HG03139 (cell line): ENCODE measurements at regions not wholly inside any gene's neighbourhood (a gene's known extent, or its start where the extent isn't known, plus 50 kb on each side); places are given as distances from the start of the nearest gene placed in this dataset.

Experiments used
- ATAC-seq: cut with Tn5 transposase; IDR thresholded peaks from one replicate; pipeline ENCODE4 v1.9.1; 2021; ENCODE audit not compliant: unreplicated experiment

DNA sequence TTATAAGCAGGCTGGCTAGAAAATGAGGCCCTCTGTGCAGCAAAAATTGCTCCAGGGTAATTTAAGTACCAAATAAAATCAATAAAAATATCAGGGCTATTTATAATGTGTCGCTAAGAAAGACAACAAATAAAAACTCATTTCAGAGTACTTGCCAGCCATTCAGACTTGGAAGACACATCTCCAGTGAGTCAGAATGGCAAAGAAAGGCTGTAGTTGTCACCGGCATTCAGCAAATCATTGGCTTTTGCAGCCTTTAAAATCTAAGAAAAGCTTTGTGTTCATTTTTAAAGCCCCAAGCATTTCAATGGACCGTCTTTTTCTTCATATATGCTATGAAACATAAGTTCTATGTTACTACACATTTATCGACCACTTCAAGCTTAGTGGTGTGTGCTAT, 141.1 kb upstream of the HNMT start:
- no peak for ATAC-seq

DNA sequence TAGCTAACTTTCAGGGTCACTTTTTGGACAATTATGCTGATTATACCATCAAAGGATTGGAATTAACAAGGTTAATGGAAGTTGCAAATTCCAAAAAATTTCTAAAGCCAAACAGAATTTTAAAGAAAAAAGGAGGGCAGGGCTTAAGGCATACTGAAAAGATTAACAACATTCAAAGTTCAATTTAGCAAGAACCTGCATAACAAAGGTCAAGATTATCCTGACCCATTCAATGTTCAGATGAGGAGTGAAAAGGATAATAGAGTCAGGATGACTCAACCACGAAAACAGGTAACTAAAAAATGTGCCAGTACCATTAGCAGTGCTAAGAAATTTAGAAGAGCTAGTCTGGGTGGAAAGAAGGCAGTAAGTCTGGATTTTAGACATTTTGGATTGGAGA, 139.8 kb upstream of the HNMT start:
- ATAC-seq = no peak

DNA sequence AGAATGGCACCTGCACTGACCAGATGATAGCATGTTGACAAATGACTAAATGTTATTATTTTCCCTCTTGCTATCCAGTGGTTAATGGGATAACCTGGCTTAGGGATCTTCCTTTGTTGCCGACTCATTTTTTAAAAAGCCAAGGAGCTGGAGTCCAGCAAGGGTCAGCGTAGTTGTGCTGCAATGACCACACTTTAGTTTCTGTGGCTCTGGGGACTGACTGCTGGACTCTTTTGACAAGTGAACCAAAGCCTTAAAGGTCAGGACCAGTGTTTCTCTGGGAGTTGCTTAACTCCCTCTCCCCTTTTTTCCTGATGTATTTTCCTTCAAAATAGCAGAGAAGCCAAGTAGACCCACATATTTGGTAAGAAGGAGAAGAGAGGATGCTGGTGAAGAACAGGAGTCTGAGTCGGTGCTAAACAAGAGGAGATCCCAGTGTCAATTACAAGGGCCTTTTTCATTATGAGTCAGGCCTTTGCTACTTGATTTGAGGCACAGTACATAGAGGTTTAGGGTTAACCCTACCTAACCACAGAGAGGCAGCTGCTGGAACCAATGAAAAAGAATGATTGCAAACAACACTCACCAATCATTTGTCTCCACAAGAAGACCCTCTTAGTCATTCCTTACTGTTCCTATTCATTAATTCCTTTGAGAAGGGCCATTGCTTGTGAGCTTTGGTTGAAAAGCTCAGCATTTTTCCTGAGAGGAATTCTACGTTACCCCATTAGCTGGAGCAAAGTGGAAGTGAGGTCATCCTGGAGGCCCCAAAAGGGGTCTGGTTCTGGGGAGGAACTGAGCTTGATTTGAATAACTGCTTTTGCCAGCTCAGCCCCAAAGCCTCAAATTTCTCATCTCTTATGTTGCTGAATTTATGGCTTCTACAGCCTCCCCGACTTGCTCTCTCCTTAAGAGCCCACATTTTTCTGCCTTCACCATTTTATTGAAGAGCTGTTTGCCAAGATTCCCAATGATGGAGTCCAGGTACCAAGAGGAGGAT, 137.6 kb upstream of the HNMT start:
- ATAC-seq = peak; percentile 97

DNA sequence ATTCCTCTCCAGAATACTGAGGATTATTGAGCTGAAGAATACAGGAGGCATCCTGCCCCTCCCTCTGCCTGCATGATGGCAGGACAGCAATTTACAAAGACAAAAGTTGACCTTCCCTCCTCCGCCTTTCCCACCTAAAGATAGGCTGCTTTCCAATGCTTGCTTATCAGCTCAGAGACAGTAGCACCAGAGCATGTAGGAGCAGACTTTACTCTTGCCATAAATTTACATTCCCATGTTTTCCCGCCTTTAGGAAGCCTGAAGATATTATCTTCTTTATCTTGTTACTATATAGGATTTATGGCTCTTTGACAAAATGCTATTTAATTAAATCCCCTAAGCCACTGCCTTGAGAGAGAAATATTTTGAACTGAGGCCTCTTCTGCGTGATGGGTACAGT, 135.6 kb upstream of the HNMT start:
- ATAC-seq = no peak

DNA sequence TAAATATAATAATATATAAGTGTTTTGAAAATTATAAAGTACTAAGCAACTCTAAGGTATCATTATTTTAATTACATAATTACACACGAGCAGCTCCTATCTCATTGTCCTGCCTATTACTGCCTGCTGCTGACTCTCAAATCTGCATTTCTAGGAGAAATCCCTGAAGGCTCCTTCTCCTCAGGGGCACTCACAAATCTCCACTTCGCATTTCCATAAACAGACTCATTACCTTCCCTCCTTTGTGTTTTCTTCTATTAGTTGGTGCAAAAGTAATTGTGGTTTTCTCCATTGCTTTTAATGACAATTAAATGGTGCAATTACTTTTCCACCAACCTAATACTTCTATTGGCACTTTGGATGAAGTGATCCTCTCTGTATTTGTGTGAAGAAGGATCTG, 135.0 kb upstream of the HNMT start:
- no peak for ATAC-seq

DNA sequence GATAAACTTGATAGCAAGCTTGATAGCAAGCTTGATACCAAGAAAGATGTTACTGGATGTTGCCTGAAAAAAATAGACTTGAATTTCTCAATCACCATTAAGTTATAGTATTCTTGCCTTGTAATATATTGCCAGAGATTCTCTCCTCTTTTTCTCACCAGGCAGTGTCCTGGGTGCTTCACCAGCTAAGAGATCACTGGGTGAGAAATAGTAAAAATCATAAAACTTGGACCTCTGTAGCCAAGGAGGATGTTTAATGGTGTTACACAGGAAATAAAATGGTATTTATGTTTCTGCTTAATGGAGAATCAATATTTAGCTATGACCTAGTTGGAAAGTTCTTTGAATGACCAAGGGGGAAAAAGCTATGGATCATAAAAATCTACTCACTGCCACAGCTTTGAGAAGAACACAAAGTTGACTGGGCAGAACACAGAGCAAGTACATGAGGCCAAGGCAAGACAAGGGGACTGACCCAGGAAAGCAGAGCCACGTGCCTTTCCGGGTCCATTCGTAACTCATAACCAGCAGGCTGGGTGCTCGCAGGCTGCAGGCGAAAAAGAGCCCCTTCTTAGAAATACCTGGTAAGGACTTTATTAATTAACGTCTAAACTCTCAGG, 129.4 kb upstream of the HNMT start:
- no peak for ATAC-seq

DNA sequence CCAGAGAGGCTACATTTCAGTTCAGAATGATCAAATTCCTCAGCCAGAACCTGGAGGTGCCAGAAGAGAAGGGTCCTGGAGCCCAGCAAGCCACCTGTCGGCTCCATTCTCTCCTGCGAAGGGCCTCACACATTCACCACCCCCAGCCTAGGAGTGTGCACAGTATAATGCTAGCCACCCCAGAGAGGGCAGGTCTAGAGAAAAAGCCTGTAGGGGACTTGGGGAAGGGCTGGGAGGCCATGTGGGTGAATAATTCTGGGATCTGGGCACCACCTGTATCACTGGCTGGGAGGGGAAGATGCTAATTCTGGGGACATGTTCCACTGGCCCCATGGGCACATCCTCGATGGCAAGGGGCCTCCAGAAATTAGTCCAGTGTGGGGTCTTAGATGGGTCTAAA, 127.6 kb upstream of the HNMT start:
- no peak for ATAC-seq

DNA sequence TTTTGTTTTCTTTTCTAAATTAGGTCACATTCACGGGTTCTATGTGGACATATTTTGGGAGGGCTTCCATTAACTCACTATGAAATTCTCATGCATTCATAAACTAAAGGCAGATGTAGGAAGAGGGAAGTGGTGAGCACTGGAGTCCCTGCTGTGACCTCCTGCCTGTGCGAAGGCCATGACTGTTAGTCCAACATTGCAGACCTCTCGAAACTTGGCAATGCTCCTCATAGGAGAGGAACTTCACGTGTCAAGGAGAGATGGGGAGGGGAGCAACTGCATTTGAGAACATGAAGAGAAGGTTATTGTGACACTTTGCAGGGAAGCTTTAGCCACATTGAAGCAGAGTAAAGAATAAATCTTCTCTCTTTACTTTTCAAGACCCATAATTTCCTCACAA, 126.4 kb upstream of the HNMT start:
- ATAC-seq = no peak

DNA sequence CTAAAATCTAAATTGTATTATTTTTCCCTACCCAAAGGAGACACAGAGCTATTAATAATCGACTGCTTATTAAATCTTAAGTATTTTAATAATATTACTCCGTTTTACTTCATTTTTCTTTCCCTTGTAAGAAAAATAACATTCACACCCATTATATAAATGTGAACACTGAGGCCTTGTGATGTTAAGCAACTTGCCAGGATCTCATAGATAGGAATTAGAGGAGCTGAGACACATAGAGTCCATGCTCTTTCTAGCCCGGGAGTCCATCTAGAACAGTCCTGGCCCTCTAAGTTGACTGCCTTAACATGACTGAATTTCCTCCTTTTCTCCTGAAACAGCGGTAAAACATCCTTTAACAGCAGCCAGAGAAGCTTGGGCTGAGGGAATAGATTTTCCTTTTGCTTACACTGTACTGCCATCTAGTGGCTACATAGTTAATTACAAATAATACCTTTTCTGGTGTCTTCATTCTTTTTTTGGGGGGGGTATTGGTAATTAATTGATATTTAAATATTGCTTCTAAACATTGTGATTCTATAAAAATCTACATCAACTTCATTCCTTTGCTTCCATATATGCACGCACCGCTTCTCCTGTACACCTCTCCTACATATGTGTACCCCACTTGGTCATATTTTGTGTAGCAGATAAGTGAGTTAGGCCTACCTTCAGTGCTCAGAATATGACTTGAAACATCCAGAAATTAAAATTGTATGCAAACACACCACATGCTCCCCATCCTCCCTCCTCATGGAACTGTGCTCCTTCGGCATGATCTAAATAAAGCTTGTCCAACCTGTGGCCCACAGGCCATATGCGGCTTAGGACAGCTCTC, 125.8 kb upstream of the HNMT start:
- no peak for ATAC-seq

DNA sequence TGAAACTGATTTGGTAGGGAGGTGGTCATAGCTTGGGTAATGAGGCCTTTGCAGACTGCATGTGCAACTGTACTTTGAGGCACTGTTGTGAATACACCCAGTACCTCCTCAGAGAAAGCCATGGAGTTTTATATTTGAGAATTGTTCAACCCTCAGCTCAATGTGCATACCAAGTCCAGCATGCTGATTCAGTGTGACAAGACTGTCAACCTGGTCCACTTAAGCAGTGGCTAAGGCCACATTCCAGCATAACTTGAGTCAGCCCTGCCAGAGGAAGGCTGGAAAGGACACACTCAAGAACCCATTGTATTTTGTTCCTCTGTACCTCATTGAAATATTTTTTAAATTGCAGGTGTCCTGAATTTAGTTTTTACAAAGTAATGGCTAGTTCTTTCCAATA, 121.8 kb upstream of the HNMT start:
- ATAC-seq = no peak

DNA sequence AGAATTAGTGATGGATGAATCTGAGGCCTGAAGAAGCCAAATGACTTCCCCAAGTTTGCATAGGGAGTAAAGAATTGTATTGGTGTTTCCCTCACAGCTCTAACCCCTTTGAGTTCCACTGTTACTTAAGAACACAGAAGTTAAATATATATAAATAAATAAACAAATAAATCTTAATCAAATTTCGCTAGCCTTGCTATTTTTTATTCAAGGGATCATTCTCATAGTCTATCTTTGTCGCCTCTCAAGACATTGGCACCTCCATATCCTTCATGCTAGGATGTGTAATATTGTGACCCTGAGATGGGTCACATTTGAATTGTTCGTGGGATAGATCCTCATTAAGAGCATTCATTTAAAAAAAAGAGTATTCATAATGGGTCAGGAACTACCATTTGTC, 121.3 kb upstream of the HNMT start:
- no peak for ATAC-seq

DNA sequence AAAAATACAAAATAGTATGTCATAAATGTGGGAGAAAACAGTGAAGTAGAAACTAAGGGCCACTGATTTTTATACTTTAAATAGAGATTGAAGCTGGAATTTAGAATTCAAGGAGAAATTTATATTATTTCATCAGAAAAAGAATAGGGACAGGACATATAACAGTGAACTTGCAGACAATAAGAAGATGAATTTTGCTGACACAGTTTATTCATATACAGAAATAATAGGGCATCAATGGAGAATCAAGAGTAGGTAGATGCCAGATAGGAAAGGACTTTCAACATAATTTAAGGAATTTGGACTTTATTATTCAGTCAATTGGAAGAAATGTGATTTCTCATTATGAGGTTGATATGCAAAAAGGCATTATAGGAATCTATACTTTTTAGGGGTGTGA, 118.9 kb upstream of the HNMT start:
- ATAC-seq = no peak

DNA sequence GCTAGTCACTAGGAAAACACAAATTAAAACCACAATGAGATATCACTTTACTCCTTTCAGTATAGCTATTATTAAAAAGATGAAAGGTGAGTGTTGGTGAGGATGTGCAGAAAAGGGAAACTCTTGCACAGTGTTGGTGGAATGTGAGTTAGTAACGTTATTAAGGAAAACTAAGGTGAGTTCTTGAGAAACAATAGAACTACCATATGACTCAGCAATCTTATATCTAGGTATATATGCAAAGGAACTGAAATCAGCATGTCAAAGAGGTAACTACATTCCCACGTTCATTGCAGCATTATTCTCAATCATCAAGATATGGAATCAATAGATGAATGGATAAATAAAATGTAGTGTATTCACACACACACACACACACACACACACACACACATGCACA, 117.3 kb upstream of the HNMT start:
- no peak for ATAC-seq

DNA sequence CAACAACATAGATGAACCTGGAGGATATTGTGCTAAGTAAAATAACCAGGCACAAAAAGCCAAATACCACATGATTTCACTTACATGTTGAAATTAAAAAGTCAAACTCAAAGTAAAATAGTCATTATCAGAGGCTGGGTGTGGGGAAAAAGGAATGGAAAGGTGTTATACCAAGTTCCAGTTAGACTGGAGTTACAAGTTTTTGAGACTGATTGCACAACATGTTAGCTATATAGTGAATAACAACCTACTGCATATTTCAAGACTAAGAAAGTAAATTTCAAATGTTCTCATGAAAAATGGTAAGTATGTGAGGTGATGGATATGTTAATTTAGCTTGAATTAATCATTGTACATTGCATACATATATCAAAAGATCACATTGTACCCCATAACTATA, 116.8 kb upstream of the HNMT start:
- no peak for ATAC-seq

DNA sequence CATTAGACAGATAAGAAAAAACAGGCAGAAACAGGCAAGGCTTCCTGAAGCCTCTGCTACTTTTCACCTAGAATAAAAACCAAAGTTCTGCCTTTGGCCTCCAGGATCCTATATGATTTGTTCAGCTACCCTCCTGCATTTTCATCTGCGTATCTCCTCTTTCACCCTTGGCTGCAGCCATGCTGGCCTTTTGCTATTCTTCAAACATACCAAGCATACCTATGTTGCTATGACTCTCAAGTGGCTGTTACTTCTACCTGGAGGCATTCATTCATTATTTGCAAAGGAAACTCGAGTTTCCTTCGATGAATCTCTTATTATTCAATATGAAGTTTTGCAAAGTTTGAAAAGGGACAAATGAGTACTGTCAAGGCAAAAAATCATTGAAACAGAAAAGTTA, 106.4 kb upstream of the HNMT start:
- ATAC-seq = no peak

DNA sequence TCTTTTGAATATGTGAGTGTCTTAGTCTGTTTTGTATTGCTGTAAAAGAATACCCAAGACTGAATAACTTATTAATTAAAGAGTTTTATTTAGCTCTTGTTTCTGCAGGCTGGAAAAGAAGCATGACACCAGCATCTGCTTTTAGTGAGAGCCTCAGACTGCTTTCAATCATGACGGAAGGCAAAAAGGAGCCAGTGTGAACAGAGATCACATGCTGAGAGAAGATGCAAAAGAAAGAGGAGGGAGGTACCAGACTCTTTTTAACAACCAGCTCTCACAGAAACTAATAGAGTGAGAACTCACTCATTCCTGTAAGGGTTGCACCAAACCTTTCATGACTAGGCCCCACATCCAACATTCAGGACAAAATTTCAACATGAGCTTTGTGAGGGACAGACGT, 101.6 kb upstream of the HNMT start:
- ATAC-seq = no peak

DNA sequence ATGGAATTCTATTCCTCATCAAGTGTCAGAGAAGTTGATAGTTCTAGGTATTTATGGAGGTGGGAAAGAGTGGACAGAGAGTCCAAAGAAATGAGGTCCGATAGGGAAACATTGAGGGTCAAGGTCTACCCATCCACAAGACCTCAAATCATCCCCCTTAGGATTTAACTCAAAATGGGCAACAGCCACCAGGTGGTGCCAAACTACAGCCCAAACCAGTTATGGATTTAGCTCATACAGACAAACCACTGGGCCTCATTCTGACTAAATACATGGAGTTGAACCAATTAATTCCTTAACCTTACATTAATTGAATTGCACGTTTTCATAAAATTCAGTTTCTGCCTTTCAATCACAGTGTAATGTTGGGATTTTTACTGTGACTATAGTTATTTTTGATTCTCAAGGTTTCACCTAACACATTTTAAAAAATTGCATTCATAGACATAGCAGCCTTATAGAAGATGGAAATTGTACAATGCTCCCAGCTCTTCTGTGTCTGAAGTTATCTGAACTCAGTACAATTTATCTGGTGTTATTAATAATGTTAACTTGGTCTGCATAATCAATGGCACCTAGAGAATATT, 98.2 kb upstream of the HNMT start:
- ATAC-seq = peak; percentile 57

DNA sequence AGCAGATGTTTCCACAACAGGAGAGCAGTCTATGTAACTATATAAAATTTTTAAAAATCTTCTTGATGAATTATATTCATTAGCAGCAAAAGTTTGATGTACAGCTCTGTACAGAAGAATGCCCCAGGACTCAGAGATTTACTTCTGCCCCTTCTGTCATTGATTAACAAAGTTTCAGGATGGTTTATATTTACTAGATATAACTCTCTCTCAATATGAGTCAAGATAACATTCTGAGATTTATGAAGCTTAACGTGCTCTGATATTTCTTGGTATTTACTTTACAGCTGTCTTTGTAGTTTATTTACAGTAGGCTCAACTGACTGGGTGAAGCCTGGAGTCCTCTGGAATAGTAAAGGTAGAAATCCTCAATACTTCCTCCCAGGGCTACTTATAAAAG, 93.6 kb upstream of the HNMT start:
- peak; percentile 56 for ATAC-seq

DNA sequence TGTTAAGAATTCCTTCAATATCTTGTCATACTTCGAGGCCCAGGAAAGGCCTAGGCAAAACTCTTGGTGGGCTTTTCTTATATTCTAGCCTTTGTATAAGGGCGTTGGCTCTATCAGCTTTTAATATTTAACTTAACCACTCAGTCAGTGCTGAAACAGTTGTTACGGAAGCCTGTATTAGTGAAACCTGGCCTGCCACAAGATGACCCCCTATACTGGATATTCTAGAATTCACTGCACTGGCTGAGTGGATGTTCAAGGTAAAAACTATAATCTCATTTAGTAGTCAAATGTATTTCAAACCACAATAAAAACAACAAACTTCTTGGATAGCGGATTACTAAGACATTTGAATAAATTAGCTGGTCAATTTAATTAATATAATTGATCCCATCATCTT, 91.7 kb upstream of the HNMT start:
- ATAC-seq = no peak

DNA sequence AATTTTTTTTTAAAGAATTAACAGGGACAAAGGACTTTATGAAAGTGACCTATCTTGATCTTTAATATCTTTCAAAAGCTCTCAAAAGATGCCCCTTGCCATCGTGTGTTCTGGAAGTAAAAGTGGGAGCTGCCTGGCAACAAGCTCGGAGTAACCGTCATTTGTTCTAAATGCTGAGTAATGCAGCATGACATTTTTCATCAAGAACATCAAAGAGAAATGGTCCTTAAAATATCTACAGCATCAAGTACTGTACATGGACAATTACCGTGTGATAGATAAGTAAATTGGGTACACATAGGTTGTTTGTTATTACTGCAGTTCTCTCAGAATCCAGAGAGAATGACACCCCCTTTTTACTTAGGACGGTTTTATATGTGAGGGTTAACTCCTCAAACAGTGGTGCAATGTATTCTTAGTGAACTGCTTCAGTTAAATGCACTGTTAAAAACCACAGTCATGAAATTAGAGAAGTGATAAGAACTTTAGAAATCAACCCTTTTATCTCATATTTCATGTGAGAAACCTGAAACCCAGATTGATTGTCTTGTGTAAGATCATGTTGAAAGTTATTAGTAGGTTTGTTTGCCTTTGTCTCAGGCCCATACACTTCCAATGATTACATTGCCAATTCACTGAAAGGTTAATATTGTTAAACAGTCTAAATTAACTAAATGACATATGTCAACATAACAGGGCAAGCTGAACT, 90.6 kb upstream of the HNMT start:
- ATAC-seq = no peak

DNA sequence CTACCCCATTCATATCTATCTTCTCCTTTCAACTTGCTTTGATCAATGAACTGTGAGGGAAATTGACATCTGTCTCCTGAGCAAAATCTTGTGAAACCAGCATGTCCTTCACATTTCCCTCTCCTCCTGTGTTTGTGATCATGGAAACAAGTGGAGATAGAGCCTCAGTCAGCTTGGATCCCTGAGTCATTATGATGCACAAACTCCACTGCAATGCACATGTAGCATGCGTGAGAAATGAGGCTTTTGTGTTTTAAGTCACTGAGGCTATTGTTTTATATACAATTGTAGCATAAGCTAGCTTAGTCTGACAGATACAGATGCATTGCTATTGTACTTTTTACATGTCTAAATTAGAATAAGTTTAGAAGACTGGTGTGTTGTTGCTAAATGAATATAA, 85.2 kb upstream of the HNMT start:
- no peak for ATAC-seq
